Stimulated activated CD4-positive, alpha-beta T cell treated with anti-CD3 and anti-CD28 coated beads, Interleukin-15, amount 100 ng/mL, for 48 hours (primary cell): ENCODE measurements at regions not wholly inside any gene's neighbourhood (a gene's known extent, or its start where the extent isn't known, plus 50 kb on each side); places are given as distances from the start of the nearest gene placed in this dataset.
"Not testable (repeated sequence)": the region's sequence is repeated elsewhere in the genome, so short reads cannot be mapped to it uniquely, and the experiment has no call there.

Experiments
- DNase-seq, 2 donors: peaks; one replicate each; pipeline ENCODE4 v3.0.0-alpha.2; 2020; ENCODE audit warnings: low read depth in 2 of 2

DNA sequence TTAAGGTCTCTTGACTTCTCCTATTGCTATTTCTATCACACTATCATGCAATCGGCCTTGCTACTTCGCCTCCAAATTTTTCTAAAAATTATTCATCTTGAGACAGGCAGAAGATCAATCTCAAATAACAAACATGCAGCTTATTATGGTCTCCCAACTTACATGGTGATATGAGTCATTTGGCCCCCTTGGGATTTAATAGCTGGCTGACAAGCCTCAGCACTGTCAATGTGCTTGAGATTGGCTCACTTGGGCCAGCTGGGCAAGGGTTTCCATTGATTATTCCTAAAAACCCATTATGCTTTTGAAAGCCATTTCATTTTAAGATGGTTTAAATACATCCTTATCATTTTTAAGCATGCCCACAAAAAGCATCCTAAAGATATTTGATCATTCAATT is 224.5 kb upstream of the NFIA start:
- DNase-seq: no peak

DNA sequence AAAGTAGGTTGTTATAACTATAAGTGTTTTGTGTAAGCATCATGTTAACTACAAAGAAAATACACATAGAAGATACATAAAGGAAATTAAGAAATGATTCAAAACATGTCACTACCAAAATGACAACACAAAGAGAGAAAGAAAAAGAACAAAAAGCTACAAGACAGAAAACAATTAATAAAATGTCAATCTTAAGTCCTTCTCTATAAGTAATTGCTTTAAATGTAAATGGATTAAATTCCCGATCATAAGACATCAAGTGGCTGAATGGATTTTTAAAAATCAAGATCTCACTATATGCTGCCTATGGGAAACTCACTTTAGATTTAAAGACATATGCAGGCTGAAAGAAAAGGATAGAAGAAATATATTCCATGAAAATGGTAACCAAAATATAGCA is 232.3 kb upstream of the NFIA start:
- no peak for DNase-seq

DNA sequence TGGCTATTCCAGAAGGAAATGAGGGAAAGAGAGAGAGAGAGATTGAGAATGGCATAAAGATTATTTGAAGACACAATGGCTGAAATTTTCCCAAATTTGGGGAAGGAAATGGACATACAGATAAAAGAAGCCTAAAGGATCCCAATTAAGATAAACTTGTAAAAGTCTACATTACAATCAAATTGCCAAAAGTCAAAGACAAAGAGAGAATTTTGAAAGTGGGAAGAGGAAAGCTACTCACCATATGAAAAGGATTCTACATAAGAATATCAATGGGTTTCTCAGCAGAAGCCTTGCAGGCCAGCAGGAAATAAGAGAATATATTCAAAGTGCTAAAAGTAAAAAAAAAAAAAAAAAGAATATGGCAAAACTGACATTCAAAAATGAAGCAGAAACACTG is 233.0 kb upstream of the NFIA start:
- no peak for DNase-seq

DNA sequence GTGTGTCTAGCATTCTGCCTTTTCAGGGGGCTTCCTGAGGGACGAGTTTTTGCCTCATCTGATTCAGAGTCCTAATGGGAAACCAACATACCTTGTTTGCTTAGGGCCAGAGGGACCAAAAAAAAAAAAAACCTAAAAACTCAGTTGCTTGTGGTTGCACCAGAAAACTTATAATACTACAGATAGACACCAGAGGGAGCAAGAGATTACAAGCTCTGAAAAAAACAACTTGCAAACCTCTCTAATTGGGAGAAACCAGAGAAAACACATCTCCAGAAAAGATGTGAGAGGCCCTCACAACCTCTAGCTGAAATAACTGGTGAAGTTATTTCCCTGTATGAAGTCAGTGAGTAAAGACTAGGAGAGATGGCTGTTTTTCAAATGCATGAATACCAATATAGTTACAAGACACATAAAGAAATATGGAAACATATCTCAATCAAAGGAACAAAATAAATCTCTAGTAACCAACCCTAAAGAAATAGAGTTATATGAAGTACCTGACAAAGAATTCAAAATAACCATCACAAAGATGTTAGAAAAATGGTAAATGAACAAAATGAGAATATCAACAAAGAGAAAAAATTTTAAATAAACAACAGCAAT is 233.7 kb upstream of the NFIA start:
- DNase-seq: no peak

DNA sequence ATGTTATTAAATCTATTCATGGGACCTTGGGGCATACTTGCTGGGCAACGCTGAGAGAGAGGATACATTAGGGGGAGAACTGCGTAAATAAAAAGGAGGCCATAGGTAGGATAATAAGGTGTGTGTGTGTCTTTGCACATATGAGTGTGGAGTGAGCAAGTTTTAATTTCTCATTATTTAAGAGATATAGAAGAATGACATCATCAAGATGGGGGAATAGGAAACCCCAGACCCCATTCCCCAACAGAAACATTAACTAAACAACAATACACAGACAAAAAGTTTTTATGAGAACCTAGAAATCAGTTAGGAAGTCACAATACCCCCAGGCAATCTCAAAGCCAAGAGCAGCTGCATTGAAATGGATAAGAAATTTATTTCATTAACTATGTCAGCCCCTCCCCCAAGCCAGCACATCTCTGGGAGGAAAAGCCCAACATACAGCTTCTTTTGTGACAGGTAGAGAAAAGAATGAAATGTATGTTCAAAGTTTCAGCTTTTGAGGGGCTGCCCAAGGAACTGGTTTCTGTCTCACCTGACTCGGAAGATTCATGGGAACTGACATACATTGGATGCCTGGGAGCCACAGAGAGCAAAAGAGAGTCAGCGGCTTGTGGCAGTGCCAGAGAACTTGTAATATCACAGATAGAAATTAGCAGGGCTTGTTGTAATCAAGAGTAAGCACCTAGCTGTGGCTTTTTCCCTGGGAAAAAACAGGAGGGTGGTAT is 234.3 kb upstream of the NFIA start:
- no peak for DNase-seq

DNA sequence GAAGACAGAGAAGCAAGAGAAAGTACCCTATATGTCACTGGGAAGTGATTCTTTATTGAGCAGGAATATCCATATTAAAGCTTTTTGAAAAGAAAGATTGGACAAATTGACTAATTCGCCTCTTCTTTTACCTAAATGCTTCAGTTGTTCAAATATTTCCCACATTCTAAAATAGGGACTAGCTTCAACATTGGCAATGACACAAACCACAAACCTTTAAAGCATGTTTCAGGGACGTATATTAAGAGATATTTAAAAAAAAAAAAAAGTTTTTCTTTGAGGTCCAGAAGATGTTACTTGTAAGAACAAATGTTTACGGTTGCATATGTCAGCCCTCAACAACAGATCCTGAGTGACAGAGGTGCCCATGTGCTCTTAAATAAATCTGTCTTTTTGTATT is 235.0 kb upstream of the NFIA start:
- no peak for DNase-seq

DNA sequence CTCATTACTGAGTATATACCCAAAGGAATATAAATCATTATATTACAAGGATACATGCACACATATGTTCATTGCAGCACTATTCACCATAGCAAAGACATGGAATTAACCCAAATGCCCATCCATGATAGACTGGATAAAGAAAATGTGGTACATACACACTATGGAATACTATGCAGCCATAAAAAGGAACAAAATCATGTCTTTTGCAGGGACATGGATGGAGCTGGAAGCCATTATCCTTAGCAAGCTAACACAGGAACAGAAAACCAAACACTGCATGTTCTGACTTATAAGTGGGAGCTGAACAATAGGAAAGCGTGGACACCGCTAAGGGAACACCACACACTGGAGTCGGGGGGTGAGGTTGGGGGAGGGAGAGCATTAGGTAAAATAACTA is 236.7 kb upstream of the NFIA start:
- not testable (repeated sequence) for DNase-seq

DNA sequence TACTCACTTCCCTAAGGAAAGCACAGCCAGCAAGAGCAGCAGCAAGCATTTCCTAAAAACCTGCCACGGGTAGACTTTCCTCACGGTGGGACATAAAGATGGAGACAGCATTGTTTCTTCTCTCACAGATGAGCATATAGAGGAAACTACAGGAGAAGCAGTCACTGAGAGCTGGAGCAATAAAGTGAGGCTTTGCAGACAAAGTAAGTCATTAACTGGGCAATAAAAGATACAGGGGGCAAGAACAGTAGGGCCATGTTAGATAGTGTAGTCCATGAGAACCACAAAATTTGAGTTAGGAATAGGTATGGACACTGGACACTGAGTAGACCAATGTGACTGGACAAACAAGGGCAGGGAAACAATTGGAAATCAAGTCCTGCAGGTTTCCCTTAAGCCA is 240.1 kb upstream of the NFIA start:
- no peak for DNase-seq

DNA sequence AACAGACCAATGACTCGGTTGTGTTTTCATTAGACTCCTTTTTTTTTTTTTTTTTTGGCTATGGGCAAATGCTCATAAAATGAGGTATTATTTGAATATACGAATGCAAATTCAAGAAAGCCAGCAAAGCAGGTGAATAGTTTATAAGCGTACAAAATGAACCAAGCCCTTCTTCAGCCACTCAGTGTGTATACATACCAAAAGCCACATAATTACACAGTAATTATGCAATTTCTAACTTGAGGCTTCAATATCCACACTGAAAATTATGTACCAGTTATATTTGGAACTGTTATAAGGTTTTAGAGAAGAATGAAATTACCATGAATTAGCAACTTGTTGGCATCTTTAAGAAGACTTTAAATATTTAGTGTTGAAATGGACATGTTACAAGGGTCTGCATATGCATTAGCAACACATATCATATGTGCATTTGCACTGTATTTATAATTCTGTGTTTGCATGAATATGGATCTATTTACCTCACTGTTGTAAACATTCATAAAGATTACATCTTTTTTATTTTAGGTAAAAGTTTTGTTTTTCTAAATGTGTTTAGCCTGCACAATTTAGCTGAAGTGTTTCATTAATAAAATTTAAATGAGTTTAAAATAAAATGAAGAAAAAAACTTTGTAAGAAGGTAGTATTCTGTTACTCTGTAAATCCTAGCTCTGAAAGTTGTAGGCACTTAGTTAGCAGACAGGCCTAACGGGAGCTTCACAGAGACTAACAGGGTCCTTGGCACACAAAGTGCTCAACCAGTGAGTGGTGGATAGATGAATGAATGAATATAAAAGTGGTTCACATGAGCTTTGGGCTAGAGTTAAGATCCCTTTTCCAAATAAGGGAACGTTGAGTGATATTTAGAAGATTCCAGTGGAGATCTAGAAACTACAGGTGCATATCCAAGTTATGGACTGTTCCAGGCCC is 241.0 kb upstream of the NFIA start:
- DNase-seq: no peak

DNA sequence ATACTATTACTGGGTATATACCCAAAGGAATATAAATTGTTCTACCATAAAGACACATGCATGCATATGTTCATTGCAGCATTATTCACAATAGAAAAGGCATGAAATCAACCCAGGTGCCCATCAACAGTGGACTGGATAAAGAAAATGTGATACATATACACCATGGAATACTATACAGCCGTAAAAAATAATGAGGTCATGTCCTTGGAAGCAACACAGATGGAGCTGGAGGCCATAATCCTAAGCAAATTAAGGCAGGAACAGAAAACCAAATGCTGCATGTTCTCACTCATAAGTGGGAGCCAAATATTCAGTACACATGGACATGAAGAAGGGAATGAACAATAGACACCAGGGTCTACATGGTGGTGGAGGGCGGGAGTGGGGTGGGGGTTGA is 241.9 kb upstream of the NFIA start:
- not testable (repeated sequence) for DNase-seq

DNA sequence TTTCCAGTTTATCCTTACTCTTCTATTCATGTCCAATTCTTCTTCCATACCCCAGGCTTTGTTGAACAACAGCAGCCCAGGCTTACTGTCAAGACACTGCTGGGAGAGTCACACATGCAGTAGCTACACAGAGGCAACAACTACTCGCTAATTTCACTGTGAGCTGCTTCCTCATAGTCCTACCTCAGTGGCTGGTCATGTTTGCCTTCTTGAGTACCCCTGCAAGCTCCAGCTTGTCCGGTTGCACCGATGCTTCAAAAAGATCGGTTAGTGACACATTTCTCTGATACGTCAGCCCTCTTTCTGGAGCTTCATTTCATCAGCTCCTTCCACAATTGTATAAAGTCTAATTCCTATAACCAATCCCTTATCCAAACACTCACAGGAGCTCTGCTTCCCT is 246.7 kb upstream of the NFIA start:
- DNase-seq: no peak

DNA sequence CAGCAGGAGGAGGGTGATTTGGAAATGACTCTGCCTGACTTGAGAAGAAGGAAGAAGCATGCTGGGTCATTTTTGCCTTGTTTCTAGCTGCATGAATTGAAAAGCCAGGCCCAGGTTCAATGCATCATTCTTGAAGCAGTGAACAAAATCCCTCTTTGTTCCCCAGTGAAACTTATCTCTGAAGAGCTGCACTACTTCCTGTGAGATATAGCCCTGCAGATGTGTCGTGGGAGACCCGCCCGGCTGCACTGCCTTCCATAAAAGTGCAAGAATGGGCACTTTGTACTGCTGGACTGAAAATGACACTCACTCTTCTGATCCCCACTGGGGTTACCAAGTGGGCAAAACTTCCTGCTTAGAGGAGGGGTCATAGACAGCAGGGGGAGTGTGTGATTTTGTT is 249.2 kb upstream of the NFIA start:
- no peak for DNase-seq

DNA sequence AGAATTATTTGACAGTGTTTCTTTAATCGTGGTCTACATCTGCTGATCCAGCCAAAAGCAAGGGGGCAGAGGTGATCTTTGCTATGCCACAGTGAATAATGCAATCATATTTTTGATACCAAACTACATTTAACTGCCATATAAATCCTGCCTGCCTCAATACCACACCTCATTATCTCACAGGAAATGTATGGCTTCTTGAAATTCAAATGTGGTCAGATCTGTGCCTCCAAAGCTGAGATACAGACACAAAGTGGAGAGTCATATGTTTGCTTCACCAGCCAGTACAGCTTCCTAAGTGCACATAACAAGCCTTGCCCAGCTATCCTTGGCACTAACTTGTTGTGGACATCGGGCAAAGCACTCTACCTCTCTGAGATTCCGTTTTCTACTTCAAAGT is 250.0 kb upstream of the NFIA start:
- no peak for DNase-seq

DNA sequence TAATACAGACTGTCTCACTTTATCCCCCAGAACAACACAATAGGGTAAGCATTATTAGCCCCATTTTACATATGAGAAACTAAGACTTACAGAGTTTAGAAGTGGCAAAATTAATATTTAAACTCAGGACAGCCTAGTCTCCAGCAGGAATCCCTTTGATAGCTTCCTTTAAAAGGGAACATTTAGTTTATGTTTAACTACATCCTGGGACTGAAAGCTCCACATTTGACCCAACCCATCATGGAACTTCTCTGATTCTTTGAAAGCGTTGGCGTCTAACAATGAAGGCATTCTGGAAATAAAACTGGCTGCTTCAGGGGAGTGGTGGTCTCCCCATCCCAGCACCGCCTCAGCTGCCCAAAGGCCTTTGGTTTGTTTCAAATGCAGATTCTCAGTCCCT is 250.6 kb upstream of the NFIA start:
- no peak for DNase-seq

DNA sequence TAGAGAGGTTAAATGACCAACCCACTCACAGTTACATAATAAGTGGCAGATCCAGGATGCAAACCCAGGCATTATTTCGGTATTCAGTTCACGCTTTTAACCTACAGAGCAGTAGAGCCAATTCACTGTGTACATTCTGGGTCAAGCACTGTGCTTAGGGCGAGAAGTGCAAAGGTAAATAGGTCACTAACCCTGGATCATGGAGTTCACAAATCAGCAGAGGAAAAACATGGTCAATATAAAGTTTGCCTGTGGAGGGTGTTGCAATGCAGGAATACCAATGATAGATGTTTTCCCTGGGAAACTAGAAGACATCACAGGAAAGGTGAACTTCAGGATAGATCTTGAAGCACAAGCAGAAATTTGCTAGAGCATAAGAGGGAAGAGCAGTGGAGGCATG is 253.4 kb upstream of the NFIA start:
- DNase-seq: no peak

DNA sequence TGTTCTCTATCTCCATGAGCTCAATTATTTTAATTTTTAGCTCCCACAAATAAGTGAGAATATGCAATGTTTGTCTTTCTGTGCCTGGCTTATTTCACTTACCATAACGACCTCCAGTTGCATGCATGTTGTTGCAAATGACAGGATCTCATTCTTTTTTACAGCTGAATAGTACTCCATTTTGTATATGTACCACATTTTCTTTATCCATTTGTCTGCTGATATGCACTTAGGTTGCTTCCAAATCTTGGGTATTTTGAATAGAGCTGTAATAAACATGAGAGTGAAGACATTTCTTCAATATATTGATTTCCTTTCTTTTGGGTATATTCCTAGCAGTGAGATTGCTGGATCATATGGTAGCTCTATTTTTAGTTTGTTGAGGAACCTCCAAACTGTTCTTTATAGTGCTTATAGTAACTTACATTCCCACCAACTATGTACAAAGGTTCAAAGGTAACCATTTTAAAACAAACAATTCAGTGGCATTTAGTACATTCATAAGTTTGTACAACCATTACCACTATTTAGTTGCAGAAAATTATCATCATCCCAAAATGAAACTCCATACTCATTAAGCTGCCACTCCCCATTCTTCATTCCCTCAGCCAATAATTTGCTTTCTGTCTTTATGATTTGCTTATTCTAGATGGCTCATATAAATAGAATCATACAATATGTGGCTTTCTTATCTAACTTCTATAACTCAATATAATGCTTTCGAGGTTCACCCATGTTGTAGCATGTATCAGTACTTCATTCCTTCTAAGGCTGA is 255.9 kb upstream of the NFIA start:
- no peak for DNase-seq

DNA sequence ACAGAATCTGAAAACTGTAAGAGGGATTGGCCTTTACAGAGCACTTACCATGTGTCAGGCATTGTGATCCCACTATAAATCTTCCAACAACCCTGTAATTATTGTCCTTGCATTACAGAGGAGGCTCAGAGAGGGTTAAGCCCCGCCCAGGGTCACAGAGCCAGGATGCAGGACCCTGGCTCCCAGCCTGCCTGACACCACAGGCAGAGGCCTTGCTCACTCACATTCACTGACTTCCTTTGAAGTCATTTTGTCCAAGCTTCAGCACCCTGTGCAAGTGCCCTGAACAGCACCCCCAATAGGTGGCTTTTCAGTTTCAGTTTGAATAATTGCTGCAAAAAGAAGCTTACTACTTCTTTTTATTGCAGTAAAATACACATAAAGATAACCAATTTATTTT is 256.8 kb upstream of the NFIA start:
- no peak for DNase-seq

DNA sequence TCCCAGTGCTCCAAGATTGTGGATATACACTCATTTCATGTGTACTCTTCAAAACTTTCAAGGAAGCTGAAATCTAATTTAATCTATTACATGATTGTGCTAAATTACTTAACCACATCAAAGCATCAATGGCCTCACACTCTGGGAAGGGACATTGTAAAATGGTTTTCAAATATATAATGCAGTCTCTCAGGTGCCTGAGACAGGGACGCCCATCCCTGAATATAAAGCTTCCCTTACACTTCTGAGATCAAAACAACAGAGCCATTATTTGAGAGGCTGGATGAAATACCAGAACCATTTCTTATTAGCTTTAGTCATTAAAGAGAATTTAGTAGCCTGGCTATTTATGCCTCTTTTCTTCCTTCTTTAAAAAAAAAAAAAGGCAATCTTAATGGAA is 259.2 kb upstream of the NFIA start:
- no peak for DNase-seq

DNA sequence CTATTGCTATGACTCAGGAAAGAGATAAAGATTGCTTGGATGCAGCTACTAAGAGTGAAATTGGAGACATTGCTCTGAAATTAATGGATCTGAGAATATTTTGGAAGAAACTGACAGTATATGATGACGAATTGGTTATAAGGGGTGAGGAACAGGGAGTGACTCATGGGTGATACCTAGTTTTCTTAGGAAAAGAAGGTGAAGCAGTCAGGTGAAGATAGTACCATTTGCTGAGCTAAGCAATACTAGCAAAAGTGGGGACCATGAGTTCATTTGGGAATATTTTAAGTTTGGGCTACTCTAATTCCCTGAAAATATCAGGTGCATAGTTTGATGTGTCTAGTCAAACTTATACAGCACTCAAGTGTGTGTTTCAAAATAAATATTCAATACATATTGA is 260.1 kb upstream of the NFIA start:
- no peak for DNase-seq

DNA sequence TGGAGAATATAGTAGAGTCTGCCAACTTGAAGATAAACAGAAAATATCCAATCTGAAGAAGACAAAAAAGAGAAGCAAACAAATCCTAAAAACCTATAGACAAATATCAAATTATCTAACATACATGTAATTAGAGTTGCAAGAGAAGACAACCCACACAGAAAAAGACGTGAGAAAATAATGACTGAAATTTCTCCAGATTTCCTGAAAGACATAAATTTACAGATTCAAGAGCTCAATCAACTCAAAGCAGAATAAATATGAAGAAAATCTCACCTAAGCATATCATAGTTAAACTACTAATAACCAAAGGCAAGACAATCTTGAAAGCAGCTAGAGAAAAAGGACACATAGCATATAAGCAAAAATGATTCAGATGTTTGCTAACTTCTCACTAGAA is 261.2 kb upstream of the NFIA start:
- DNase-seq: no peak

DNA sequence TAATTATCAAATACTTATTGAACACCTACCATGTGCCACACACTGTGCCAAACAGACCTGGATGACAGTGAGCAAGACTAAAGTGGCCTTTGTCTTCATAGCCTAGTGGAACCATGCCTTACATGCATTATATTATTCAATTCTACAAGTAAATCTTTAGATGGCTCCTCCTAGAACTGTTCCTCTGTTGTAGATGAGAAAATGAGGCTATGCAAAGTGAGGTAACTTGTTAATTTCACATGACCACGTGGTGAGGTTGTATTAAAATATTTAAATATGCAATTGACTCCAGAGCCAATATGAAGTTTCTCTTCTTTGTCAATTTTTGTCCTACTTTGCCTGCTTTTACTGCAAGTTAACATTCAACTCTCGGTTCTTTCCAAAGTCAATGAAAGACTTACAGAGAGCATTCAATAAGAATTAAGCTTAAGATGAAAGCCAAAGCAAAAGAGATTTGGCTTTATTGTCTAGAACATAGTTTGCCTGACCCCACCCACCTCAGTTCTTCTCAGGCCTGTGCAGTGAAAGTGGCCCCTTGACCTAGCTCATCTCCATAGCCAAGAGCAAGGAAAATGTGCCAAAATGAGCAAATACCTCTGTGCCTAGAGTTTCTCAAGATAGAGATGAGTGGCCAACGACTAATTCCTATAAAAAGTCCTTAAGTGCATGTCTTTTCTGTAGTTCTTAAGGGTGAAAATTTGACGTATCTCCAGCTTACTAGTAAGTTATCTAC is 263.2 kb upstream of the NFIA start:
- DNase-seq: no peak
